GM21528 (cell line): ENCODE measurements at regions not wholly inside any gene's neighbourhood (a gene's known extent, or its start where the extent isn't known, plus 50 kb on each side); places are given as distances from the start of the nearest gene placed in this dataset.
"Not testable (repeated sequence)": the region's sequence is repeated elsewhere in the genome, so short reads cannot be mapped to it uniquely, and the experiment has no call there.

ENCODE experiments used
- ATAC-seq: cut with Tn5 transposase; IDR thresholded peaks from one replicate; pipeline ENCODE4 v1.9.1; 2021; ENCODE audit warnings: mild to moderate bottlenecking, moderate library complexity; ENCODE audit not compliant: unreplicated experiment, low FRiP score

DNA sequence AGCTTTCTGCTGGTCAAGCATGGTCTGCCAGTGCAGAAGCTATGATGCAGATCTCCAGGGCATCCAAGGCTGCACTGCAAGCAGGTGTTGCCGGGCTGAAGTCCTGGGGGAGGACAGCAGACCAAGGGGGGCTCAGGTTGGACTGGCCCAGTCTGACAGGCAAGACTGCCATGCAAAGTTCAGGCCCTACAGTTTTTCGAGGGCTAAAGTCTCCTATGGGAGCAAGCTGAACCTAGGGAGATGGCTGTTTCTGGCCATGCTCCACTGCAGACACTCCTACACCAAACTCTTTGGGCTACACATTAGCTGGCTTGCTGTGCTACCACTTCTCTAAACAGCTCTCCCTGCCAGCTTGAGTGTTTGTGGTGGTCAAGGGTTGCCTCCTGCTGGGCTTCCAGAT is 130.0 kb upstream of the SYNCRIP start:
- ATAC-seq: no peak

DNA sequence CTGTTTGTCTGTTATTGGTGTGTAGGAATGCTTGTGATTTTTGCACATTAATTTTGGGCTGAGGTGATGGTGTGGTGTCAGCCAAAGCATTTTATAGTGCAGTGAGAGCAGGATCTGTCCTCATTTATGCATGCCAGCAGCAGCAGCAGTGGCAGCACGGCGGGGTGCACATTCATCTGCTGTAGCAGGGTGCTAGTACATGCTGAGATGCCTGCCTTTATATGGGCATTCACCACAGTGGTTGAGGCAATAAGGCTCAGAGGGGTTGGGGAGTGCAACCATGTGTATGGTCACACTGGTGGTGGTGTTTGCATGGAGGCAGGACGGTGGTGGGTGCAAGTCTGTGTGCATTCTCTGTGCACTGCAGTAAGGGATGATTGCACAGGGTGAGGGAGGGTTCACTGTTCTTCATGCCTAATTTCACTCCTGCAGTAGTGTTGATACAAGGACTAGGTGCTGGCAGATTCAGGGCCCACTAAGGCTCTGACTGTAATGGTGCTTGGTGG is 129.3 kb upstream of the SYNCRIP start:
- no peak for ATAC-seq

DNA sequence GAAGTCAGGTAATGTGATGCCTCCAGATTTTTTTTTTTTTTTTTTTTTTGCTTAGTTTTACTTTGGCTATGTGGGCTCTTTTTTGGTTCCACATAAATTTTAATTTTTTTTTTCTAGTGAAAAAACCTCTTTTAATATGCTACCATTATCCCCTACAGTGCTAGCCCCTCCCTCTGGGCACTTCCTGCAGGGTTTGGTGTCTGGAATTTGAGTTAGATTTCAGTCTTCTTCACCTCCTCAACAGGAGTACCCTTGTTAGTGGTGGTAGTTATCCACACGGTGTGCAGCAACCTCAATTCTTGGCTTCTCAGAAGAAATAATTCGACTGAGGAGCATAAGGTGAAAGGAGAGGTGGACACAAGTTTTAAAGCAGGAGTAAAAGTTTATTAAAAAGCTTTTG is 128.8 kb upstream of the SYNCRIP start:
- no peak for ATAC-seq

DNA sequence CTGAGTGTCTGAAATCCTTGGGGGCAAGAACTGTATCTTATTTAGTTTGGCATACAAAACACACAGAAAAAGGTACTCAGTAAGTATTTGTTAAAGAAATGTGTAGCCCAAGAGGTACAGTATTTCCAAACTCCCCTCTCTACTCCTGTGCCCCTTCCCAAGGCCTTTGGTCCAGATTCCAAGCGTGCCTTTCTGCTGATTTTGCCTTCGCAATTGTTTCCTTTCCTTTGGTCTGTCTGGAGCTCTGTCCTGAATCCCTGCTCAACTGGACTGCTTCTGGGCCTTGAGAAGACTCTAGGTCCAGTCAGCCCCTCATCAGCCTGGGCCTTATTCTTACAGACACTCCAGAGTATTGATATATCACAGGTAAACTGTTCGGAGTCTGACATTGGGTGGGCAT is 122.2 kb upstream of the SYNCRIP start:
- no peak for ATAC-seq

DNA sequence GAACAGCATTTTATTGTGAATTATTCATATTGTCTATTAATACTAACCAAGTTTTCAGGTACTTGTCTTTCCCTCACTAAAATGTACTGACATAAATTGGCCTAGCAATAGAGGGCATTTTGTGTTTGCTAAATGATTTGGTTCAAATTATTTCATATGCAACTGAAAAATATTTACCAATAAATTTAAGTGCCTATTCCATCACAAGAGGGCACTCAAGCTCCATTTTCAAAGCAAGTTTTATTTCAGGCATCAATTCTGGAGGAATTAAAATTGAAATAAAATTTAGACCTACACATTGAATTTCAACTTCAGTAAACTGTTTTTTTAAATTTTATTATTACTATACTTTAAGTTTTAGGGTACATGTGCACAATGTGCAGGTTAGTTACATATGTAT is 114.3 kb upstream of the SYNCRIP start:
- ATAC-seq: no peak

DNA sequence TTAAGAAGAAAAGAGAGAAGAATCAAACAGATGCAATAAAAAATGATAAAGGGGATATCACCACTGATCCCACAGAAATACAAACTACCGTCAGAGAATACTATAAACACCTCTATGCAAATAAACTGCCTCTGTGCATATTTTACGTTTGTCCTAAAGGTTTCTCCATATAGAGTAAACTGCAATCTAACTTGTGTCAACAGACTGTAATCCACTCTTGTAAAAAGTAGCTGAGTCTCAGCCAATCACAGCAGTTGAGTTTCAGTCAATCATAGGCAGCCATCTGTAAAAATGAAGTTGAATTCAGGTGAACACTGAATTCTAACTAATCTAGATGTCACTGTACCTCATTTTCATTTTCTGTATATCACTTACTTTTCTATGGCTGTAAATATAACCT is 112.2 kb upstream of the SYNCRIP start:
- no peak for ATAC-seq

DNA sequence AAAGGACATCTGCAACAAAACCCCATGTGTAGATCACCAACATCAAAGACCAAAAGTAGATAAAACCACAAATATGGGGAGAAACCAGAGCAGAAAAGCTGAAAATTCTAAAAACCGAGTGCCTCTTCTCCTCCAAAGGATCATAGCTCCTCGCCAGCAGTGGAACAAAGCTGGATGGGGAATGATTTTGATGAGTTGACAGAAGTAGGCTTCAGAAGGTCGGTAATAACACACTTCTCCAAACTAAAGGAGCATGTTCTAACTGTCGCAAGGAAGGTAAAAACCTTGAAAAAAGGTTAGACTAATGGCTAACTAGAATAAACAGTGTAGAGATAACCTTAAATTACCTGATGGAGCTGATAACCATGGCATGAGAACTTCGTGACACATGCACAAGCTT is 109.9 kb upstream of the SYNCRIP start:
- no peak for ATAC-seq

DNA sequence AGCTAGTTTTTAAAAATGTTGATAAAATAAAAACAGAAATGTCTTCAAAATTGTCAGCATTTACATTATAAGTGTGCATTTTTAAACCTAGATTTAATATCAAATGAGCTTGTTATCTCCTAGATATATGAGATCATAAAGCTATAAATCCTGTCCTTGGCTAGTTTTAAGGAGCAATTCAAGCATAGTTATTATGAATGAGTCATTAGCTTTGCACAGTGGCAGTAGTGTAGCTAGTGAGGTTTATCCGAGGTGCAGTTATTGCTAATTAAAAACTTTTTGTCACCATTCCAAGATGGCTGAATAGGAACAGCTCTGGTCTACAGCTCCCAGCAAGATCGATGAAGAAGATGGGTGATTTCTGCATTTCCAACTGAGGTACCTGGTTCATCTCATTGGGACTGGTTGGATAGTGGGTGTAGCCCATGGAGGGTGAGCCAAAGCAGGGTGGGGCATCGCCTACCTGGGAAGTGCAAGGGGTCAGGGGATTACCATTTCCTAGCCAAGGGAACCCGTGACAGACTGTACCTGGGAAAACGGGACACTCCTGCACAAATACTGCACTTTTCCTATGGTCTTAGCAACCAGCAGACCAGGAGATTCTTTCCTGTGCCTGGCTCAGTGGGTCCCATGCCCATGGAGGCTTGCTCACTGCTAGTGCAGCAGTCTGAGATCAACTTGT is 108.8 kb upstream of the SYNCRIP start:
- ATAC-seq: no peak

DNA sequence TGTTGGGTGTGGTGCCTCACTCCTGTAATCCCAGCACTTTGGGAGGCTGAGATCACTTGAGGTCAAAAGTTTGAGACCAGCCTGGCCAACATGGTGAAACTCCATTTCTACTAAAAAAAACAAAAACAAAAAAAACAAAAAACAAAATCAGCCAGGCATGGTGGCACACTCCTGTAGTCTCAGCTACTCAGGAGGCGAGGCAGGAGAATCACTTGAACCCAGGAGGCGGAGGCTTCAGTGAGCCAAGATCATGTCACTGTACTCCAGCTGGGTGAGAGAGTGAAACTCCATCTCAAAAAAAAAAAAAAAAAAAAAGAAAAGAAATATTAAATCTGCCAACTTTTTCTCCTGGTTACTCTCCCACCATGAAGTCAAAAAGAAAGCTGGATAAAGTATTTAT is 107.5 kb upstream of the SYNCRIP start:
- ATAC-seq: not testable (repeated sequence)

DNA sequence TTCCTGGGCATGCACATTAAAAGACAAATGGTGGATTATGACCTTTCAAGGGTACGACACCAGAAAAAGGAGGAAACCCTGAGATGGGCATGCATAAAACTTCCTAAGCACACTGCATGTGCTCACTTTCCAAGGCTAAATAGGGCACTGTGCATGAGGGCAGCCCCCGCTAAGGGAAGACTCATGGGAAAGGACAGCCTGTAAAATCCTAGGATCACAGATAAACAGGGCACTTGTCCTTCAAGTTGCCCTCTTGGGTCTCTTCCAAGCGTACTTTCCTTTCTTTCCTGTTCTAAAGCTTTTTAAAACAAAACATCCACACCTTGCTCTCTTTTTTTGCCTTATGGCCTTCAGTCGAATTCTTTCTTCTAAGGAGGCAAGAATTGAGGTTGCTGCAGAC is 106.5 kb upstream of the SYNCRIP start:
- no peak for ATAC-seq

DNA sequence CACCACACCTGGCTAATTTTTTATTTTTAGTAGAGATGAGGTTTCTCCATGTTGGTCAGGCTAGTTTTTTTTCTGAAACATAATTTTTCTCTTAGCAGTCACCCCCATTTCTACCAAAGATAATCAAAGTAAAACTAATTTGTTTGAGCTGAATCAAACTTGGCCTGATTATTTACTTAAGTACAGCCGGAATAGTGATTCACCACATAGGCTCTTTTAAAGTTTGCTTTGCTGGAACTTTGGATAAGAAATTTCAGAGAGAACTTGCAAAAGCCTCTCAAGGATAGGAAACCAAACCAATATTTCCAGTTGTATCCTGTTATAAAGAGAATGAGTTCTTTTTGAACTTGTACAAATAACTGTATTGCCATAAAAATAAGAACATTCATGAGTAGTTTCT is 105.0 kb upstream of the SYNCRIP start:
- ATAC-seq: no peak

DNA sequence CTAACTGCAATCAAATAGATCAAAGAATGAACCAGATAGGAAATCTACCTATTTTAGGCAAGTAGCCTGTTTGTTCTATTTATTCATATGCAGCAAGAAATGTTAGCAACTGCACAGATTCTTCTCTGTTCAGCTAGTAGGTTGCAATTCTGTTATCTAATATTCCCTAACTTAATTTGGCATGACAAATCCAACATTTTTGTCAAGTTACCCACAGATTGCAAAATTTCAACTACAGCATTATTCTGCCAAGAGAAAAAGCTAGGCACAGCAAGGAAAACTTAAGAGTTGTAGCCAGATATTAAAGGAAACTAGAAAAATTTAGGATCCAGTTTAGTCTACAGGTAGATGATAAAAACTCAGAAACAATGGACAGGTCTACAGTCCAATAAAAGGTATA is 104.4 kb upstream of the SYNCRIP start:
- ATAC-seq: no peak

DNA sequence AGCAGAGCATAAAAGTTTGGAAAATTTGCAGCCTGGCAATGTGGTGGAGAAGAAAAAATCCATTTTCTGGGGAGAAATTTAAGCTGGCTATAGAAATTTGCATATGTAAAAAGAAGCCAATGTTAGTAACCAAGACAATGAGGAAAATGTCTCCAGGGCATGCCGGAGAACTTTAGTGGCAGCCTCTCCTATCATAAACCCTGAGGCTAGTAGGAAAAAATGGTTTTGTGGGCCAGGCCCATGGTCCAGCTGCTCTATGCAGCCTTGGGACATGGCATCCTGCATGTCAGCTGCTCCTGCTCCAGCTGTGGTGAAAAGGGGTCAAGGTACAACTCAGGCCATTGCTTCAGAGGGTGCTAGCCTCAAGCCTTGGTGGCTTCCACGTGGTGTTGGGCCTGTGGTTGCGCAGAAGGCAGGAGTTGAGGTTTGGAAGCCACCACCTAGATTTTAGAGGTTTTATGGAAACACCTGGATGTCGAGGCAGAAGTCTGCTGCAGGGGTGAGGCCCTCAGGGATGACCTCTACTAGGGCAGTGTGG is 101.8 kb upstream of the SYNCRIP start:
- no peak for ATAC-seq

DNA sequence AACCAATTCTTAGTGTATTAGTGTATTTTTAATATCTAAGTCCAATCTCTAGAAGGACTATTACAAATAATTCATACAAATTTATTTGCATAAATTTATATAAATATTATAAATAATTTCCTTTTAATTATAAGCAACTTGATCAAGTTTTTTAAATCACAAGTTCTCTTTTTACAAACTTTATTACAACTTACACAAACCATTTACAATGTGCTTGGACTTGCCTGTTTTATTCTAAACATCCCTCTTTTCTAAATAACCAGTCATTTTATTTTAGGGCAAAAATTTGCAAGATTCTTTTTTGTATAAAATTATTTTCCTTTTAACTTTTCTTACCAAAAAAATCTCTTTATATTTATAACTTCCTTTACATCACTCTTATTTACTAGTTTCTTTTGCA is 83.5 kb upstream of the SYNCRIP start:
- ATAC-seq: no peak

DNA sequence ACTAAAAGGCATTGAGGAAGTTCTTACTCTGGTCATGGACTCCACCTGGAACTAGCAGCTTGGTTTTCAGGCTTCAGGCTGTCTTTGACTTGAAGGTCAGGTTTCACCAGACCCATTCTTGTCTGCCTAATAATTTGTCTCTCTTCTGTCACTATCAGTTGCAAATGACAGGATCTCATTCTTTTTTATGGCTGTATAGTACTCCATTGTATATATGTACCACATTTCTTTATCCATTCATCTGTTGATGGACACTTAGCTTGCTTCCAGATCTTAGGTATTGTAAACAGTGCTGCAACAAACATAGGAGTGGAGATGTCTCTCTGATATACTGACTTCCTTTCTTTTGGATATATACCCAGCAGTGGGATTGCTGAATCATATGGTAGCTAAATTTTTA is 73.1 kb upstream of the SYNCRIP start:
- ATAC-seq: no peak

DNA sequence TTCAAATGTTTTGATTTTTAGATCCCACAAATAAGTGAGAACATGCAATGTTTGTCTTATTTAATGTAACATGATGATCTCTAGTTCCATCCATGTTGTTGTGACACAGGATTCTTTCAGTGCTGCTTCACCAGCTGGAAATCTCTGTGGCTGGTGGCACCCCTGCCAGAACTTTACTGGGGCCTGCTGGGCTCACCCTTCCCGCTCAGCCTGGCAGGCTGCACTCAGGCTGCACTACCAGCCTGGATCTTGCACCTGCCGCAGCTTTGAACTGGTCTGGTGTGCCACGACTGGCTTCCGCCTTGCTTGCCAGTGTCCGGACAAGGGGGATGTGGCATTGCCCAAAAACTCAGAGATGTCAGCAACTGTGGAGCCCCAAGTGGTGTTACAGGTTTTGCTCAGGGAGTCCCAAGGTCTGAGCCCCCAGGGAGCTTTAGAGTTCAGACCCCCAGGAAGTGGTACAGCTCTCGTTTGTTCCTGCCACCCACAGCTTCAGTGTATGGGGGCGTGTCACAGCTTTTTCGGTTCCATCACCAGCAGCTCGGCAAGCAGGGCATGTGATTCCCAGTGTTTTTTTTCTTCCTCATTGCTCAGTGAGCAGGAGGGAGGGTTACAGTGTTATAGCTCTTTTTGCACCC is 72.3 kb upstream of the SYNCRIP start:
- no peak for ATAC-seq

DNA sequence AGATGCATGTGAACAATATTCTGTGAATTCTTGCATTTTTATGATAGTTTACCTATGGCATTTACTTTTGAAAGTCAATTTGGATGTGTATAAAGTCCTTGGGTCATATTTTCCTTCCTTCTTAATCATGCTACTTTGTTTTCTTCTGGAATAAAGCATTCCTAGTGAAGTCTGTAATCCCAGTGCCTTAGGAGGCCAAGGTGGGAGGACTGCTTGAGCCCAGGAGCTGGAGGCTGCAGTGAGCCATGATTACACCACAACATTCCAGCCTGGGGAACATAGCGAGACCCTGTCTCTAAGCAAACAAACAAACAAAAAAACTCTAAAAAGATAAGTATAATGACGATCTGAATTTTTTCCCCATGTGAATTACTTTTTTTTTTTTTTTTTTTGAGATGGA is 69.7 kb upstream of the SYNCRIP start:
- no peak for ATAC-seq

DNA sequence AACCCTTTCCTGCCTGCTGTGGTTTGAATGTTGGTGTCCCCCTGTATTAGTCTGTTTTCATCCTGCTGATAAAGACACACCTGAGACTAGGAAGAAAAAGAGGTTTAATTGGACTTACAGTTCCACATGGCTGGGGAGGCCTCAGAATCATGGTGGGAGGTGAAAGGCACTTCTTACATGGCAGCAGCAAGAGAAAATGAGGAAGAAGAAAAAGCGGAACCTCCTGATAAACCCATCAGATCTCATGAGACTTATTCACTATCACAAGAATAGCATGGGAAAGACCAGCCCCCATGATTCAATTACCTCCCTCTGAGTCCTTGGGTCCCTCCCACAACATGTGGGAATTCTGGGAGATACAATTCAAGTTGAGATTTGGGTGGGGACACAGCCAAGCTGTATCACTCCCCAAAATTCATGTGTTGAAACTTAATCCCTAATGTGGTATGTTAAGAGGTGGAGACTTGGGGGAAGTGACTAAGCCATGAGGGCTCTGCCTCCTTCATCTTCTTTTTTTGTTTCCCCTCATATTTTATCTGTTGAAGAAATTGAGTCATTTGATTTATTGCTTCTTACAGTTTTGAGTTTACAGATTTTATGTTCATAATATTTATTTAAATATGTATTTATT is 64.9 kb upstream of the SYNCRIP start:
- not testable (repeated sequence) for ATAC-seq

DNA sequence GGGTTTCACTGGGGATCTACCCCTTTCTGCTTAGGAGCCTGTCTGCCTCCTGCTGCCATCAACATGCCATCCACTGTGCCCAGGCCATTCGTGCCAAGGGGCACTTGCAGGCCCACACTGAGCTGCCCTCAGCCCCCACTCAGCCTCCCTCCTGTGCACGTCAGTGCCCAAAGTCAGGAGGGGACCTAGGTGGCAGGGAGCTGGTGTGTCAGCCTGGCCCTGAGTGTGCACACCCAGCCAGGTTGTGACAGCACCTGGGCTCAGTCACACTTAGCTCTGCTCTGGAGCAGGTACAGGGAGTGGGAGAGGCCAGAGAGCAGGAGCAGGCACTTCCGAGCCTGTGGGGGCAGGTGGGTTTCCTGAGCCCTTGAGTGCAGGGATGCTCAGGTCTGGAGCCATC is 63.6 kb upstream of the SYNCRIP start:
- no peak for ATAC-seq

DNA sequence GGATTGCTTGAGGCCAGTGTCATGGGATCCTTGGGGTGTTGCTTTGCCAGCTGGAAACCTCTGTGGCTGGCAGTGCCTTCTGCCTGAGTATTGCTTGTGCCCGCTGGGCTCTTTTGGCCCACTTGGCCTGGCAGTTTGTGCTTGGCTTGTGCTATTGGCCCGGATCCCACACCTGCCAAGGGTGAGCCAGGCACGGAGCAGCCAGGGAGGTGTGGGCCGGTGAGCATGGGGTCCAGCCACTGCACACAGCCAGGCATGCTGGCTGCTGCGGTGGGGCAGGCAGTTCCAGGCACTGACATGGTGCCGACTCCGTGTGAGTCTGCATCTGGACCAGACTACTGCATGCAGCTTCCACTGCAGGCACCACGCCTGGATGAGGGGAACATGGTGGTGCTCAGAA is 62.5 kb upstream of the SYNCRIP start:
- no peak for ATAC-seq

DNA sequence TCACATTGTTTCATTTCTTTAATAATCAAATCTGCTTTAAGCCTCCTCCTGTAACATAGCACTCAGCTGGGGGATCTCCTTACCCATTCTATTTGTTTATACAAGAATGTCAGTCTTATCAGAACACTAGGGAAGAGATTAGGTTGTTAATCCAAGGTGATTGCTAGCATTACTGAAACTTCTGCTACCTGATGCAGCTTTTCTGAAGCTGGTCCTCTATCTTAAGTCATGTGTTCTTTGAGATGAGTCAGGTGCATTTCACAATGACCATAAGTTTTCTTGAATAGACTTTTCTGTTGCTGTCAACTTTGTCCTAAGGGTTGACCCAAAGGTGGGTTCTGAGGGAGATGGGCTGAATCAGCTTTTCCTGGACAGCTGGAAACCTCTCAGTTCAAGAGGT is 60.7 kb upstream of the SYNCRIP start:
- no peak for ATAC-seq
